BLaER1 treated with 17β-estradiol and CSF1 and Interleukin-3, amounts not matched to agents 10 nM and 100 nM (cell line): ENCODE measurements at regions not wholly inside any gene's neighbourhood (a gene's known extent, or its start where the extent isn't known, plus 50 kb on each side); places are given as distances from the start of the nearest gene placed in this dataset.

Experiments used
- H3K27ac ChIP-seq, 11 experiments: shearing (Covaris generic); formaldehyde crosslinking; 2 replicates each; pipeline ENCODE4 v1.8.1; 2022
- H3K27me3 ChIP-seq, 11 experiments: shearing (Covaris generic); formaldehyde crosslinking; 2 replicates each; pipeline ENCODE4 v1.8.1; 2022
- H3K36me3 ChIP-seq, 11 experiments: shearing (Covaris generic); formaldehyde crosslinking; 2 replicates each; pipeline ENCODE4 v1.8.1; 2022
- H3K4me1 ChIP-seq, 10 experiments: shearing (Covaris generic); formaldehyde crosslinking; 2 replicates each; pipeline ENCODE4 v1.8.1; 2022
- H3K4me2 ChIP-seq, 11 experiments: shearing (Covaris generic); formaldehyde crosslinking; 2 replicates each; pipeline ENCODE4 v1.8.1; 2022
- H3K4me3 ChIP-seq, 10 experiments: shearing (Covaris generic); formaldehyde crosslinking; 2 replicates each; pipeline ENCODE4 v1.8.1; 2022
- H3K9ac ChIP-seq, 11 experiments: shearing (Covaris generic); formaldehyde crosslinking; 2 replicates each; pipeline ENCODE4 v1.8.1; 2022
- H3K9me3 ChIP-seq, 11 experiments: shearing (Covaris generic); formaldehyde crosslinking; replicated peaks in 1 of 11; 2 replicates each; pipeline ENCODE4 v1.8.1; 2022
- H4K20me1 ChIP-seq, 11 experiments: shearing (Covaris generic); formaldehyde crosslinking; 2 replicates each; pipeline ENCODE4 v1.8.1; 2022
- Cebpa-rat ChIP-seq, 11 experiments: shearing (Covaris generic); IDR thresholded peaks; 2 replicates each; pipeline ENCODE4 v1.8.1; 2022

DNA sequence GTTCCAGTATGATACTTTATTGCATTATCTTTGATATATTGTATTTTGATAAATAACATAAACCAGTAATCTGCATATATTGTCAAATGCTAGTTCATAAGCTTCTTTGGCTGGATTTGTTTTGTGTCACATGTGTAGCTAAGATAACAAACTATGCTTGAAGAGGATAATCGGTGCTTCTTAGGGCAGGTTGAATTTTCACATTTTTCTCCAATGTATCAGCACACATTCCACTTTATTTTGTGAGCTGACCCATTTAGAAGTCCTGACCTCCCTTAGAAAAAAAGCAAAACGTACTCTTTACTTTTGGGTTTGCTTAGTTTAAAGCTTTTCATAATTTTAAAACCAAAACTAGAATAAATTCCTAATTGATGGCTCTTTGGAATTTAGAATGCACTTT, 277.7 kb upstream of the DDHD1 start:
- H3K4me1 ChIP-seq = no peaks in the 10 kb centered on the region
- H4K20me1 ChIP-seq = no peaks in the 10 kb centered on the region
- TF ChIP-seq Cebpa-rat (IDR thresholded peaks at IDR 0.05) = no peak
- H3K36me3 ChIP-seq = no peaks in the 10 kb centered on the region
- H3K27me3 ChIP-seq = no peaks in the 10 kb centered on the region
- H3K9ac ChIP-seq = no peak overlapping the region
- no peak overlapping the region for H3K4me3 ChIP-seq
- H3K9me3 ChIP-seq = peaks cover 0 to 5% (median under 1%) of the 10 kb centered on the region in 11 experiments; a peak in 4 of 22 replicates
- no peak overlapping the region for H3K27ac ChIP-seq
- no peak overlapping the region for H3K4me2 ChIP-seq

DNA sequence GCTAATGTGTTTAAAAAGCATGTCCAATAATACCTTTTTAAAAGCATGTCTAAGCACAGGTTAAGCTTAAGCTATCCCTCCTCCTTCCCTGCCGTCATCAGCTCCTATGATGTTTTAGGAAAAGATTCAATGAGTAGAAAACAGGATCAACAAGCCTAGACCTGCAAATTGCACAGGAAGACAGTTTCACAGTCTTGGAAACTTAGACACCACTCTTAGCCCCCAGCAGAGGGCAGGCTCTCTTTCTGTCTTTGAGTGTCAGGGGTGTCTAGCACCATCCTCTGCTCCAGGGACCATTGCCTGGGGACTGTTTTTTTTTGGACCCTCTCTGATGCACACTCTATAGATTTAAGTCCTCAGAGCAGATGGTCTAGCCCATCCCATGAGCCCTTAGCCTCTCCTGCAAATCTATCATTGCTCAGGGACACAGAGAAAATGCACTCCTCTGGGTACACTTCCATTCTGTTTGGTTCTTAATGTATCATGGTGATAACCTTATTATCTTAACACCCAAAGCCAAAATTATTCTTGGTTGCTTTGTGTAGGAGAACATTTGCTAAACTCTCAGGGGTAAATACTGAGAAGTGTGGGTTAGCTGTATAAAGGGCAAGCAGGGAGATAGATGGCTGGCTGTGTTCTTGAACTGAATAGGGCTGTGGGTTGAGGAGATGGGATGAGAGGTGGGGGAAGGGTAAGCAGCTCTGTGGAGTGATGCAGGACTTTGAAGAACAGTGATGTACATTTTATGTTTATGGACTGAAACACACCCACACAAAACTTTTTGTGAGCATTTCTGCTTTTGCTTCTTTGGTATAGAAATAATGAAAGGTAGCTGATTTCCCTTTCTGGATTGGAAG, 259.9 kb upstream of the DDHD1 start:
- no peak for TF ChIP-seq Cebpa-rat (IDR thresholded peaks at IDR 0.05)
- Histone ChIP-seq H3K9me3 (peaks cover 11 to 19% (median 12%) of the 10 kb centered on the region in 11 experiments), H3K4me3 (no peak overlapping the region), H3K4me2 (no peak overlapping the region), H4K20me1 (no peaks in the 10 kb centered on the region), H3K4me1 (no peaks in the 10 kb centered on the region), H3K9ac (no peak overlapping the region), H3K27me3 (no peaks in the 10 kb centered on the region), H3K27ac (no peak overlapping the region), H3K36me3 (peaks cover 0 to under 1% (median 0%) of the 10 kb centered on the region in 11 experiments; a peak in 2 of 22 replicates)

DNA sequence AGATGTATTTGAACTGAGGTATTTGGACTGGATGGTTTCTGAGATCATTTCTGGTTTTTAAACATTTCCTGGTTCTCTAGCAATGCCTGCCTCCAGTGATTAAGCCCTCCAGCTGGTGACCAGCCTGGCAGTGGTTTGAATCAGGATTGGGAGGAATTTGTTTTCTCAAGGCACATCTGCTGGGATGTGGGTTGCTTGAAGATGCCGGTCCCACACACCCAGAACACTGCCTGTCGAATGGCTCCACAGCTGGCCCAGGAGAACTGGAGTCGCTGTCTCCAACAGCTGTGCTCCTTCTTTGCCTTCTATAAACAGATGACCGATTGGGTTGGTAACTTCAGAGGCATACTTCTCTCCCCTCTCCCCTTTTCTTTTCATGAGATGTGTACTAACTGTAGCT, 258.0 kb upstream of the DDHD1 start:
- Histone ChIP-seq H3K4me3 (no peak overlapping the region), H3K36me3 (no peaks in the 10 kb centered on the region), H3K4me1 (no peaks in the 10 kb centered on the region), H3K4me2 (no peak overlapping the region), H3K27ac (no peak overlapping the region), H3K9ac (no peak overlapping the region), H3K9me3 (peaks cover 0 to 7% (median 0%) of the 10 kb centered on the region in 11 experiments; a peak in 4 of 22 replicates), H4K20me1 (no peaks in the 10 kb centered on the region), H3K27me3 (no peaks in the 10 kb centered on the region)
- no peak for TF ChIP-seq Cebpa-rat (IDR thresholded peaks at IDR 0.05)

DNA sequence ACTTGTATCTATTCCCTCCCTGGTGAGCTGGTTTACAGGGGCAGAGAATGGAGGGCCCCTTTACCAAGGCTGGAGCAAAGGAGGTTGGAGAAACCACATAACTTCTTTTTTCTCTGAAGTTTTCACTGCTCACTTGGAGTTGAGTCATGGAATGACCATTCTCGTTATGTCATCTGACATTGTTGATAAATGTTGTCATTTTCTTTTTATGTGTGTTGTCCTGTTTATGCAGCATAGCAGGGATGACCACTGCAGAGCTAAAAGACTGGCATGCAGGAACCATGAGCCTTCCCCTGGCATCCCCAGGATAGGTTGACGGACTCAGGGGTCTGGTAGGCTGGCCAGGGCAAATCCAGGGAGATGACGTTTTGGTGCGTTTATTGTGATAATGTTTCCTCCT, 256.8 kb upstream of the DDHD1 start:
- no peak for TF ChIP-seq Cebpa-rat (IDR thresholded peaks at IDR 0.05)
- H3K4me1 ChIP-seq = no peaks in the 10 kb centered on the region
- H3K4me2 ChIP-seq = no peak overlapping the region
- no peaks in the 10 kb centered on the region for H3K36me3 ChIP-seq
- no peaks in the 10 kb centered on the region for H4K20me1 ChIP-seq
- H3K4me3 ChIP-seq = no peak overlapping the region
- no peak overlapping the region for H3K27ac ChIP-seq
- H3K9me3 ChIP-seq = peaks cover 0 to 7% (median 0%) of the 10 kb centered on the region in 11 experiments; a peak in 2 of 22 replicates
- H3K27me3 ChIP-seq = no peaks in the 10 kb centered on the region
- H3K9ac ChIP-seq = no peak overlapping the region

DNA sequence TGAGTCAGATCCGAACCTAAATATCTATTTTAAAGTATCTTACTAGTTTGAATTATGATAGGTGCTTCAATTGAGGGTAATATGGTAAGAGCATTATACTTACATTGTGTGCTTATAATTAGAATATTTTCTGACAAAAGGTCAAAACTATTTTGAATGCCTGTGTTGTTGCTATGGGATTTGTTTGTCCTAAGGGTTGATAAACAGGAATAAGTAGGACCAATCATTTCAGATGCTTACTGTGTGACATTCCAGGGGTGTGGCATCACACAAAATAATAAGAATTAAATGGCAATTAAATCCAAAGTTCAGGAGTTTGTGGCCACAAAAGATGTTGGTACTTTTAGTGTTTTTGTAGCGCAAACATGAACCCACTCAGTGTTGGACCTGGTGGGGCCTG, 256.2 kb upstream of the DDHD1 start:
- Histone ChIP-seq H3K4me2 (no peak overlapping the region), H3K9ac (no peak overlapping the region), H3K4me3 (no peak overlapping the region), H4K20me1 (no peaks in the 10 kb centered on the region), H3K27ac (no peak overlapping the region), H3K9me3 (peaks cover 0 to 7% (median 0%) of the 10 kb centered on the region in 11 experiments; a peak in 2 of 22 replicates), H3K4me1 (no peaks in the 10 kb centered on the region), H3K36me3 (no peaks in the 10 kb centered on the region), H3K27me3 (no peaks in the 10 kb centered on the region)
- TF ChIP-seq Cebpa-rat (IDR thresholded peaks at IDR 0.05) = no peak

DNA sequence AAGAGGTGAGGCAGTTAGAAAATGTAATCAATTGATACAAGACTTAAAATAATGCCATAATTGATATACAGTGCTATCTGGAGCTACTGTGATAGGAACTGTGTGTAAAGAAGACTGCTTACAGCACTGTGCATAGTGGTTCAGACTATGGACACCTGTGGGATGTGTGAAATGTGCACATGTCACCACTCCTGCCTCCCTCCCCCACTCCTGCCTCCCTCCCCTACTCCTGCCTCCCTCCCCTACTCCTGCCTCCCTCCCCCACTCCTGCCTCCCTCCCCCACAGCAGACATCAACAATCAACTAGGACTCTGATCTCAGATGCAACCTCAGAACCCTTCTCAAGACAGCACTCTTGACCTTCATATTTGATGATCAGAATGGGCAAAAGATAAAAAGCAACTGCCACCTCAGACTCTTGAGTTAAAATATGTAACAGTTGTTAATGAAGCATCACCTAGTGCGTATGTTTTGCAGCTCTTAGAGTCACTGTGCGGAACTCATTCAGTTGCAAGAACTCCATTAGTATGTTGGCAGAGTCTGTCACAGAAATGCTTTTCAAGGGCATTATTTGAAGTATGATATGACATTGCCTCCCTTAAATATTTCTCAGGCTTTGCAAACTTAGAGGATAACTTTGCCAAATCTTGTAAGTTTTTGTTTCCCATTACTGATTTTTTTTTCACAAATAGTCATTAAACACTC, 255.2 kb upstream of the DDHD1 start:
- no peak overlapping the region for H3K27ac ChIP-seq
- H3K9ac ChIP-seq = no peak overlapping the region
- no peaks in the 10 kb centered on the region for H3K27me3 ChIP-seq
- H3K4me3 ChIP-seq = no peak overlapping the region
- no peak for TF ChIP-seq Cebpa-rat (IDR thresholded peaks at IDR 0.05)
- no peaks in the 10 kb centered on the region for H4K20me1 ChIP-seq
- H3K4me1 ChIP-seq = no peaks in the 10 kb centered on the region
- no peaks in the 10 kb centered on the region for H3K36me3 ChIP-seq
- H3K4me2 ChIP-seq = no peak overlapping the region
- peaks cover 0 to 7% (median 0%) of the 10 kb centered on the region in 11 experiments; a peak in 2 of 22 replicates for H3K9me3 ChIP-seq

DNA sequence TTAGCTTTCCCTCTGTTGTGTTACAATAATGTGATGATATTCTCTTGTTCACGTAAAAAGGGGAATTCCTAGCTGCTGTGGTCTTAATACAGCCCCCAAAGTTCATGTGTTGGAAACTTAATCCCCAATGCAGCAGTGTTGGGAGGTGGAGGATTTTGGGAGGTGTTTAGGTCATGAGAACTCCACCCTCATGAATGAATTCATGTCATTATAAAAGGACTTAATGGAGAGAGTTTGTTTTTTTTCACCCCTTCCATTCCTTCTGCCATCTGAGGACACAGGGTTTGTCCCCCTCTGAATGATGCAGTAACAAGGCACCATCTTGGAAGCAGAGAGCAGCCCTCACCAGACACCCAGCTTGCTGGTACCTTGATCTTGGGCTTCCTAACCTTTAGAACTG, 253.4 kb upstream of the DDHD1 start:
- Histone ChIP-seq H3K4me3 (no peak overlapping the region), H3K9ac (no peak overlapping the region), H4K20me1 (no peaks in the 10 kb centered on the region), H3K36me3 (no peaks in the 10 kb centered on the region), H3K4me1 (no peaks in the 10 kb centered on the region), H3K27ac (no peak overlapping the region), H3K9me3 (peaks cover 0 to 7% (median 0%) of the 10 kb centered on the region in 11 experiments; a peak in 2 of 22 replicates), H3K4me2 (no peak overlapping the region), H3K27me3 (no peaks in the 10 kb centered on the region)
- TF ChIP-seq Cebpa-rat (IDR thresholded peaks at IDR 0.05) = no peak

DNA sequence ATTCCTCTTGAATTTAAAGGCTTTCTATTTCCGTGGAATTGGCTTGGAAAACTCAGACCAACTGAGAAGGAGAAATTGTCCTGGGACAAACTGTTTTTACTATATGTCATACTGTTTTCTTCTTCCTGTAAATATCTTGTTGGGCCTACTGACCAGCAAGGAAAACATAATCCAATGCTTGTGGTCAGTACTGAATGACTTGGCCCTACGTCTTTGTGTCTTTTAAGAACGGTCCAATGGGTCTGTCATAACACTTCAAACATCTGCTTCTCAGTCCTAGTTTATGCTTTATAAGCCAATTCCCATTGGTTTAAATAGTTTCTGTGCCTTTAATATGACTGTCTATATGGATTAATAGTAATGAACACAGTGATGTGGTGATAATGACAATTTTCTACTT, 248.5 kb upstream of the DDHD1 start:
- H3K27ac ChIP-seq = no peak overlapping the region
- H4K20me1 ChIP-seq = no peaks in the 10 kb centered on the region
- no peak overlapping the region for H3K9ac ChIP-seq
- H3K4me2 ChIP-seq = no peak overlapping the region
- TF ChIP-seq Cebpa-rat (IDR thresholded peaks at IDR 0.05) = no peak
- peaks cover 0 to 6% (median 3%) of the 10 kb centered on the region in 11 experiments; a peak in 12 of 22 replicates for H3K9me3 ChIP-seq
- H3K36me3 ChIP-seq = no peaks in the 10 kb centered on the region
- no peak overlapping the region for H3K4me3 ChIP-seq
- H3K4me1 ChIP-seq = no peaks in the 10 kb centered on the region
- H3K27me3 ChIP-seq = no peaks in the 10 kb centered on the region

DNA sequence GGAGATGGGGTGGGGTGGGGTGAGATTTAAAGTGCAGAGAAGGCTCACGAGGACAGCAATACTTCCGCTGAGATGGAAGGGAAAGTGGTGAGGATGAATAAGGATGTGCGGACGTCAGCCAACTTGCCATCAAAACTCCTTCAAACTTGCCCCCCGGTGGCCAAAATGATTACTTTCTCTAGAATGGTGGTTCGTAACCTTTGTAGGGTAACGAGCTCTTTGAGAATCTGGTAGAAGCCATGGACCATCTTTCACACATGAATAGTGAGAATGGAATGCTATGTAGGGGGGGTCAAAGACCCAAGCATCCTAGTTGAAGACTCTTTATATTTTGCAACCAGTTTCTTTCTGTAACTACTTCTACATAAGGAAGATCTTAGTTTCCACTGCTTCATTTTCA, 245.9 kb upstream of the DDHD1 start:
- Histone ChIP-seq H4K20me1 (no peaks in the 10 kb centered on the region), H3K9me3 (peaks cover 24 to 32% (median 29%) of the 10 kb centered on the region in 11 experiments), H3K36me3 (peaks cover 0 to 8% (median 0%) of the 10 kb centered on the region in 11 experiments; a peak in 1 of 22 replicates), H3K27ac (no peak overlapping the region), H3K4me2 (no peak overlapping the region), H3K4me1 (no peaks in the 10 kb centered on the region), H3K9ac (no peak overlapping the region), H3K27me3 (no peaks in the 10 kb centered on the region), H3K4me3 (no peak overlapping the region)
- TF ChIP-seq Cebpa-rat (IDR thresholded peaks at IDR 0.05) = no peak
